ENCODE measurements at regions not wholly inside any gene's neighbourhood (a gene's known extent, or its start where the extent isn't known, plus 50 kb on each side); places are given as distances from the start of the nearest gene placed in this dataset.

DNA sequence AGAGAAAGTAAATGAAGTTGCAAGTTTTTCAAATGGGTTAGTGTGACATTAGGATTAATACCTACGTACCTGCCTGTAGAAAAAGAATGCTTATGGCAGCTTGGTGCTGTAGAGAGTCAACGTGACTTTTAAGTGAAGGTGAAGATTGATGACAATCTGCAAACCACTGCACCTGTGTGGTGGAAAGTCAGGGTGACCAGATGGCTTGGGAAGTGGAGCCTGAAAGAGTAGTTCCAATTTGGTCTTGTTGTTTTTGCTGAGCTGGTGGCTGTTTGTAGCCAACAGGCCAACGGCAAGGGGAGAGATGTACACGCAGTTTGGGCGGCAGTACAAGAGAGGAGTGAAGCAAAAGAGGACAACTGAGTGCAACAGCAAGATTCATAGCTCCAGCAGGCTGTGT, 78.1 kb upstream of the JAK1 start:
- Histone ChIP-seq H3K27ac (ENCODE audit: low read length) (no peak overlapping the region), H3K9me3 (ENCODE audit: insufficient read depth, low read length, severe bottlenecking) (no peaks in the 10 kb centered on the region), H3K9ac (ENCODE audit: low read depth, low read length) (no peak overlapping the region), H3K79me2 (ENCODE audit: insufficient read depth, low read length) (no peaks in the 10 kb centered on the region), H3K4me3 (ENCODE audit: low read depth in 1 of 2, low read length in 2 of 2) (no peak overlapping the region), H3K4me1 (ENCODE audit: insufficient read depth, low read length) (no peaks in the 10 kb centered on the region), H3K27me3 (ENCODE audit: insufficient read depth, low read length, poor library complexity) (no peaks in the 10 kb centered on the region), H3K36me3 (ENCODE audit: insufficient read depth, low read length) (no peaks in the 10 kb centered on the region), H4K20me1 (ENCODE audit: insufficient read depth, low read length) (no peaks in the 10 kb centered on the region), H3K4me2 (ENCODE audit: insufficient read depth, low read length) (no peak overlapping the region), H2AFZ (ENCODE audit: low read depth, low read length) (no peak overlapping the region)
- DNase-seq (no peak), ATAC-seq (ENCODE audit: insufficient read depth, low read depth) (no peak; the same call in 2 of the 3 replicates)
- TF ChIP-seq, protein P1, sequence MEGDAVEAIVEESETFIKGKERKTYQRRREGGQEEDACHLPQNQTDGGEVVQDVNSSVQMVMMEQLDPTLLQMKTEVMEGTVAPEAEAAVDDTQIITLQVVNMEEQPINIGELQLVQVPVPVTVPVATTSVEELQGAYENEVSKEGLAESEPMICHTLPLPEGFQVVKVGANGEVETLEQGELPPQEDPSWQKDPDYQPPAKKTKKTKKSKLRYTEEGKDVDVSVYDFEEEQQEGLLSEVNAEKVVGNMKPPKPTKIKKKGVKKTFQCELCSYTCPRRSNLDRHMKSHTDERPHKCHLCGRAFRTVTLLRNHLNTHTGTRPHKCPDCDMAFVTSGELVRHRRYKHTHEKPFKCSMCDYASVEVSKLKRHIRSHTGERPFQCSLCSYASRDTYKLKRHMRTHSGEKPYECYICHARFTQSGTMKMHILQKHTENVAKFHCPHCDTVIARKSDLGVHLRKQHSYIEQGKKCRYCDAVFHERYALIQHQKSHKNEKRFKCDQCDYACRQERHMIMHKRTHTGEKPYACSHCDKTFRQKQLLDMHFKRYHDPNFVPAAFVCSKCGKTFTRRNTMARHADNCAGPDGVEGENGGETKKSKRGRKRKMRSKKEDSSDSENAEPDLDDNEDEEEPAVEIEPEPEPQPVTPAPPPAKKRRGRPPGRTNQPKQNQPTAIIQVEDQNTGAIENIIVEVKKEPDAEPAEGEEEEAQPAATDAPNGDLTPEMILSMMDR (IDR thresholded peaks at IDR 0.05; ENCODE audit: borderline replicate concordance, extremely low read depth, low read length, poor library complexity, severe bottlenecking) = no peak
- no peak for TF ChIP-seq EZH2 (IDR thresholded peaks at IDR 0.05; ENCODE audit: borderline replicate concordance, low read depth, low read length, severe bottlenecking)

DNA sequence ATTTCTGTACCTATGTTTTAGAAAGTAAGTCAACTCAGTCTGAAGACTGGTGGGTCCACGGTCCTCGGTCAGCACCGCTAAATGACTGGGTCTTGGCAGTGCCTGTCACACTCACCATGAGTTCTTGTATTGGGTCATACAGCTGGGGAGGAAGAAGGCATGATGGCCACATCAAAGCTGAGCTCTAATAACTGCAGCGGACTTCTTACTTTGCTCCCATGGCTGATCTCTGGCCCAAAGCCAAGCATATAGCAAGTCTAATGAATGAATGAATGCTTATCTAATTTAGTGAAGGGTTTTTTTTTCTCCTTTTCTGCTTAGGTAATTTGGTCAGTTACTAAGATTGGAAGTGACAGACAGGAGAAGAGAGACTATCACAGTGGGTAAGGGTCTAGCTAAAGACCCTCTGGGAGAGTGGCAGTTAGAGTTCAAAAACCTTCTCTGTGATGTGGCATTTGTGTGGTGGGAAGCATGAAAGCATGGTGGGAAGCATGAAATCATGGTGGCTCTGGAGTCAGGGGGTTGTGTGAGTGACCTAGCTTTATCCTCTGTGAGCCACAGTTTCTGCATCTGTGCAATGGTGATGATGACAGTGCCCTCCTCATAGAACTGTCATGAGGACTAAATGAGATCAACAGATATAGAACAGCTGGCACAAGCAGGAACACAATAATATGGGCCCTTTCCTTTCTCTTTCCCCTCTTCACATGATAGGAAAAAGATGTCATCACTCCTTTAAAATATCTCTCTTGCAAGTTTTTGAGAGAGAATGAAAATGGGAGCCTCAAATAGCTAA, 78.9 kb upstream of the JAK1 start:
- Histone ChIP-seq H4K20me1 (ENCODE audit: insufficient read depth, low read length) (no peaks in the 10 kb centered on the region), H3K4me1 (ENCODE audit: insufficient read depth, low read length) (no peaks in the 10 kb centered on the region), H3K4me2 (ENCODE audit: insufficient read depth, low read length) (no peak overlapping the region), H3K27me3 (ENCODE audit: insufficient read depth, low read length, poor library complexity) (no peaks in the 10 kb centered on the region), H3K79me2 (ENCODE audit: insufficient read depth, low read length) (no peaks in the 10 kb centered on the region), H3K27ac (ENCODE audit: low read length) (no peak overlapping the region), H2AFZ (ENCODE audit: low read depth, low read length) (no peak overlapping the region), H3K36me3 (ENCODE audit: insufficient read depth, low read length) (no peaks in the 10 kb centered on the region), H3K4me3 (ENCODE audit: low read depth in 1 of 2, low read length in 2 of 2) (no peak overlapping the region), H3K9ac (ENCODE audit: low read depth, low read length) (no peak overlapping the region), H3K9me3 (ENCODE audit: insufficient read depth, low read length, severe bottlenecking) (no peaks in the 10 kb centered on the region)
- no peak for TF ChIP-seq EZH2 (IDR thresholded peaks at IDR 0.05; ENCODE audit: borderline replicate concordance, low read depth, low read length, severe bottlenecking)
- TF ChIP-seq, protein P1 (IDR thresholded peaks at IDR 0.05; ENCODE audit: borderline replicate concordance, extremely low read depth, low read length, poor library complexity, severe bottlenecking) = no peak
- no peak for DNase-seq
- ATAC-seq (ENCODE audit: insufficient read depth, low read depth) = peak; percentile 52; the same call in 2 of the 3 replicates

DNA sequence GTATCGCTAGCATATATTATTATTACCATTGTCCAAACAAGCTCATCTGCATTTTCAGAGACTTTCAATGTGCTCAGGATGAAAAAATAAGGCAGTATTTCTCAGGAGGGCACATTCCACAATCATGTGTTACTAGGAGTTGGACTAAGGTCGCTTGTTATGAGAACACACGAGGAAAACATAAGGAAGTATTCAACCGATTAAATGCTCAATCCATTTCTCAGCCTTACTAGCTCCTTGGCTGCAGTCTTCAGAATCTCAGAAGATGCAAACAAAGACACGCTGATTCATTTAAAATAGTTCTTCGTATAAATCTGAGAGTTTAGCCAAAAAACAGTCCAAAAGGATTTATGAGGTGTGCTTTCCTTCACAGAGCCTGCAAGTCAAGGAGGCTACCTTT, 82.0 kb upstream of the JAK1 start:
- Histone ChIP-seq H3K4me1 (ENCODE audit: insufficient read depth, low read length) (no peaks in the 10 kb centered on the region), H2AFZ (ENCODE audit: low read depth, low read length) (no peak overlapping the region), H3K4me2 (ENCODE audit: insufficient read depth, low read length) (no peak overlapping the region), H3K9me3 (ENCODE audit: insufficient read depth, low read length, severe bottlenecking) (no peaks in the 10 kb centered on the region), H4K20me1 (ENCODE audit: insufficient read depth, low read length) (no peaks in the 10 kb centered on the region), H3K27ac (ENCODE audit: low read length) (no peak overlapping the region), H3K27me3 (ENCODE audit: insufficient read depth, low read length, poor library complexity) (no peaks in the 10 kb centered on the region), H3K9ac (ENCODE audit: low read depth, low read length) (no peak overlapping the region), H3K79me2 (ENCODE audit: insufficient read depth, low read length) (no peaks in the 10 kb centered on the region), H3K36me3 (ENCODE audit: insufficient read depth, low read length) (no peaks in the 10 kb centered on the region), H3K4me3 (ENCODE audit: low read depth in 1 of 2, low read length in 2 of 2) (no peak overlapping the region)
- DNase-seq (no peak), ATAC-seq (ENCODE audit: insufficient read depth, low read depth) (no peak)
- TF ChIP-seq, protein P1 (IDR thresholded peaks at IDR 0.05; ENCODE audit: borderline replicate concordance, extremely low read depth, low read length, poor library complexity, severe bottlenecking) = no peak
- no peak for TF ChIP-seq EZH2 (IDR thresholded peaks at IDR 0.05; ENCODE audit: borderline replicate concordance, low read depth, low read length, severe bottlenecking)
